HCT116 (cell line): ENCODE measurements at regions not wholly inside any gene's neighbourhood (a gene's known extent, or its start where the extent isn't known, plus 50 kb on each side); places are given as distances from the start of the nearest gene placed in this dataset.

Experiments used
- ATAC-seq: fragments of 200-7000 bp; cut with Tn5 transposase; 2 replicates; pipeline ENCODE4 v1.9.1; 2020; ENCODE audit warnings: mild to moderate bottlenecking, moderate library complexity
- BruUV-seq: library from RNA; stranded (reverse); fragments of 400-500 nt; replicated peaks from 2 replicates; lab custom pipeline; 2021; lab: Mats Ljungman, UMichigan
- CTCF ChIA-PET: fragments of 300-600 bp; sonication (Branson Sonifier 250); formaldehyde crosslinking; loops from one replicate; lab custom pipeline; 2021; ENCODE audit warnings: antibody characterized with exemption; lab: Charles Lee
- POLR2A ChIA-PET: fragments of 300-600, 350-600 bp; sonication (Branson Sonifier 250); formaldehyde crosslinking; loops from one replicate; lab custom pipeline; 2021; ENCODE audit warnings: antibody characterized with exemption; lab: Charles Lee
- RAD21 ChIA-PET, 2 experiments: fragments of 300-600 bp; sonication (Branson Sonifier 250); formaldehyde crosslinking; loops; one replicate each; lab custom pipeline; 2023; ENCODE audit warnings: low total read pairs in 2 of 2; ENCODE audit not compliant: uncharacterized antibody in 2 of 2, unreplicated experiment in 2 of 2, low non-redundant PET in 1 of 2; lab: Charles Lee
- DNase-seq: peaks from one replicate; pipeline ENCODE4 v3.0.0-alpha.2; 2010; ENCODE audit warnings: low read depth, low spot score
- H2AFZ ChIP-seq: fragments of 200-600 bp; shearing (Covaris generic), sonication (generic); 2 replicates; pipeline ENCODE4 v1.6.1; 2017; ENCODE audit warnings: low read depth, mixed run types, mixed read lengths, antibody characterized with exemption, low read length; ENCODE audit not compliant: poor library complexity, severe bottlenecking
- H3K27ac ChIP-seq: 2 replicates; pipeline ENCODE4 v1.5.1; 2012; ENCODE audit warnings: low read depth, low read length
- H3K27me3 ChIP-seq: fragments of 200-600 bp; sonication (generic); 2 replicates; pipeline ENCODE4 v1.6.1; 2016; ENCODE audit warnings: mixed run types, low read length, mixed read lengths; ENCODE audit not compliant: insufficient read depth
- H3K36me3 ChIP-seq, 2 experiments: fragments of 200-500 bp in 1 of 2; fragments of 200-600 bp in 1 of 2; sonication (Bioruptor generic) in 1 of 2; sonication (generic) in 1 of 2; 2 replicates each; pipeline versions ENCODE4 v1.5.1 to v1.6.1; 2014 to 2016; ENCODE audit warnings: low read length in 2 of 2, inconsistent platforms in 1 of 2, mixed read lengths in 1 of 2, mixed run types in 1 of 2; ENCODE audit not compliant: insufficient read depth in 2 of 2, control insufficient read depth in 1 of 2
- H3K4me1 ChIP-seq, 2 experiments: fragments of 200-600 bp in 1 of 2; sonication (generic) in 1 of 2; 2 replicates each; pipeline versions ENCODE4 v1.5.1 to v1.6.1; 2012 to 2017; ENCODE audit warnings: low read length in 2 of 2, inconsistent platforms in 1 of 2, mild to moderate bottlenecking in 1 of 2, mixed read lengths in 1 of 2, mixed run types in 1 of 2, moderate library complexity in 1 of 2; ENCODE audit not compliant: insufficient read depth in 2 of 2, control insufficient read depth in 1 of 2
- H3K4me2 ChIP-seq: fragments of 200-600 bp; sonication (generic); 2 replicates; pipeline ENCODE4 v1.6.1; 2017; ENCODE audit warnings: mixed run types, low read length, mixed read lengths
- H3K4me3 ChIP-seq, 2 experiments: fragments of 200-600 bp in 1 of 2; sonication (generic) in 1 of 2; replicated peaks in 1 of 2; 2 replicates each; pipeline ENCODE4 v1.5.1; 2011 to 2016; ENCODE audit warnings: low read length in 2 of 2, control low read depth in 1 of 2, low read depth in 1 of 2, mild to moderate bottlenecking in 1 of 2, mixed read lengths in 1 of 2, mixed run types in 1 of 2
- H3K79me2 ChIP-seq: fragments of 200-600 bp; sonication (generic); 2 replicates; pipeline ENCODE4 v1.6.1; 2017; ENCODE audit warnings: mild to moderate bottlenecking, mixed run types, low read length, moderate library complexity, mixed read lengths; ENCODE audit not compliant: insufficient read depth
- H3K9ac ChIP-seq: fragments of 200-600 bp; sonication (generic); 2 replicates; pipeline ENCODE4 v1.6.1; 2016; ENCODE audit warnings: low read length, mixed read lengths
- H3K9me2 ChIP-seq: fragments of 200-600 bp; sonication (generic), shearing (Covaris generic); 2 replicates; pipeline ENCODE4 v1.6.1; 2017; ENCODE audit warnings: mixed run types, mild to moderate bottlenecking, moderate library complexity; ENCODE audit not compliant: insufficient read depth
- H3K9me3 ChIP-seq, 2 experiments: fragments of 200-500 bp in 1 of 2; fragments of 200-600 bp in 1 of 2; sonication (Bioruptor generic) in 1 of 2; sonication (generic) in 1 of 2; 2 replicates each; pipeline ENCODE4 v1.6.1; 2014 to 2017; ENCODE audit warnings: low read length in 2 of 2, mixed read lengths in 2 of 2, inconsistent platforms in 1 of 2, low read depth in 1 of 2, mild to moderate bottlenecking in 1 of 2, mixed run types in 1 of 2, moderate library complexity in 1 of 2; ENCODE audit not compliant: control insufficient read depth in 1 of 2, insufficient read depth in 1 of 2
- H4K20me1 ChIP-seq: fragments of 200-600 bp; sonication (generic), shearing (Covaris generic); 2 replicates; pipeline ENCODE4 v1.6.1; 2017; ENCODE audit warnings: mixed run types, mild to moderate bottlenecking, moderate library complexity; ENCODE audit not compliant: insufficient read depth
- CEBPB ChIP-seq: IDR thresholded peaks from 2 replicates; pipeline ENCODE4 v1.6.1; 2012; ENCODE audit warnings: low read depth
- EGR1 ChIP-seq: IDR thresholded peaks from 2 replicates; pipeline ENCODE4 v1.6.1; 2012; ENCODE audit warnings: low read depth
- EZH2 ChIP-seq: fragments of 200-600 bp; sonication (generic); IDR thresholded peaks from 2 replicates; pipeline ENCODE4 v1.6.1; 2017; ENCODE audit warnings: antibody characterized with exemption, mixed run types
- EZH2phosphoT487 ChIP-seq: fragments of 200-600 bp; IDR thresholded peaks from 2 replicates; pipeline ENCODE4 v1.6.1; 2018; ENCODE audit warnings: antibody characterized with exemption, borderline replicate concordance
- JUND ChIP-seq: IDR thresholded peaks from 2 replicates; pipeline ENCODE4 v1.6.1; 2012
- POLR2A ChIP-seq: IDR thresholded peaks from 2 replicates; pipeline ENCODE4 v1.7.0; 2011; ENCODE audit warnings: borderline replicate concordance; ENCODE audit not compliant: insufficient read depth, insufficient read length; ENCODE audit errors: extremely low read depth
- SRF ChIP-seq: IDR thresholded peaks from 2 replicates; pipeline ENCODE4 v1.6.1; 2012; ENCODE audit warnings: low read depth
- TCF7L2 ChIP-seq: IDR thresholded peaks from 2 replicates; pipeline ENCODE4 v1.7.0; 2011; ENCODE audit warnings: borderline replicate concordance, inconsistent platforms; ENCODE audit not compliant: insufficient read depth, insufficient read length; ENCODE audit errors: extremely low read depth
- YY1 ChIP-seq: IDR thresholded peaks from 2 replicates; pipeline ENCODE4 v1.6.1; 2011; ENCODE audit warnings: low read length, low read depth, moderate library complexity, mild to moderate bottlenecking; ENCODE audit not compliant: insufficient replicate concordance; ENCODE audit errors: extremely low read depth
- ZBTB33 ChIP-seq: IDR thresholded peaks from 2 replicates; pipeline ENCODE4 v1.6.1; 2011; ENCODE audit warnings: mild to moderate bottlenecking, low read length, moderate library complexity; ENCODE audit not compliant: insufficient replicate concordance; ENCODE audit errors: extremely low read depth
- ZFX ChIP-seq: fragments of 450-650 bp; IDR thresholded peaks from 2 replicates; pipeline ENCODE4 v1.6.1; 2017
- ZNF274 ChIP-seq: fragments of 200-500 bp; sonication (Bioruptor generic); IDR thresholded peaks from 2 replicates; pipeline ENCODE4 v1.6.1; 2014; ENCODE audit warnings: mild to moderate bottlenecking, low read depth, low read length, inconsistent platforms
- intact Hi-C: fragments of 100-400 bp; cut with micrococcal nuclease; formaldehyde crosslinking; loops from 2 replicates; pipeline ENCODE4 v1.10.0; 2022
- TF ChIP-seq, protein P1 (sequence below): IDR thresholded peaks from 2 replicates; pipeline ENCODE4 v1.6.1; 2012; ENCODE audit warnings: low read depth

DNA sequence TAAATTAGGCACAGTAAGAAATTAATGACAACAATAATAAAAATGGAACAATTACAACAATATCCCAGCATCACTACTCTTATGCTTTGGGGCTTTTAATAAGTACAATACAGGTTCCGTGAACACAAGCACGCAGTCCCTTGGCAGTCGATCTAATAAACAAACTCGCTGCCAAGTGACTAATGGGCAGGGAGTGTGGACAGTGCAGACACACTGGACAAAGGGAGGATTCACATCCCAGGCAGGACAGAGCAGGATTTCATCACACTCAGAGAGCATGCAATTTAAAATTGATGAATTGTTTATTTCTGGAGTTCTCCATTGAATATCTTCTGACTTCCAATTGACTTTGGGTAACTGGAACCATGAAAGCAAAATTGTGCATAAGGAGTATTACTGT is 524.1 kb upstream of the CFAP20DC start:
- Histone ChIP-seq H3K27me3 (peaks cover 19% of the 10 kb centered on the region), H3K36me3 (no peaks in the 10 kb centered on the region), H3K27ac (no peak overlapping the region), H4K20me1 (no peaks in the 10 kb centered on the region), H3K9me2 (no peaks in the 10 kb centered on the region), H3K9me3 (no peaks in the 10 kb centered on the region), H3K79me2 (no peaks in the 10 kb centered on the region), H3K4me3 (no peak overlapping the region), H3K4me1 (peaks cover 0 to 3% of the 10 kb centered on the region in 2 experiments; a peak in 2 of 4 replicates), H3K9ac (no peak overlapping the region), H3K4me2 (no peak overlapping the region), H2AFZ (no peak overlapping the region)
- no TSS peak for BruUV-seq
- intact Hi-C loops = loop anchor here (2.0 to 10.0 kb wide), 2 partner anchors 933 to 1801 kb away; no protein-coding TSS in a partner anchor
- TF ChIP-seq TCF7L2 (no peak), ZNF274 (no peak), ZFX (no peak), ZBTB33 (no peak), SRF (no peak), EZH2 (no peak)
- DNase-seq = no peak
- no peak for ATAC-seq
- CTCF ChIA-PET = interaction anchor here (3.3 kb wide), 1 partner anchor 283 kb away, joined by 30 read pairs; no protein-coding TSS in a partner anchor
- POLR2A ChIA-PET = no interaction called here
- RAD21 ChIA-PET = no interaction called here

DNA sequence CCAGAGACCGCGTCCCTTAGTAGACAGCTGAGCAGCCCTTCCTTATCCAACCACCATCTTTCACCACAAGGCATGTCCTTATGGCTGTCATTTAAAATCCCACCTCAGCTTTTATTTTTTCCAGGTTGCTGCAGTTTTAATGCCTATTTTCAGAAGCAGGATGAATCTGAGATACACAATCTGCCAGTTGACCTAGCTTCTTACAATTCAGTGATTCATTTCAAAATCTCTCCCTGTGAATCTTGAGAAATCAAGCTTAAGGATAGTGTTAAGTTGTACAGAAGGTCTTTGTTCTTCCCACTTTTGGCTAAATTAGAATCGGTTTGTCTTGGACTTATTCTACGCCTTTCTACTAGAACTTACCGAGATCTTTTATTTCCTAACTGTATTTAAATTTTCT is 522.3 kb upstream of the CFAP20DC start:
- intact Hi-C loops = loop anchor here (10.0 kb wide), 1 partner anchor 1803 kb away; no protein-coding TSS in a partner anchor
- no TSS peak for BruUV-seq
- H3K9ac ChIP-seq = no peak overlapping the region
- POLR2A ChIA-PET = no interaction called here
- CTCF ChIA-PET = no interaction called here
- no peak overlapping the region for H3K27ac ChIP-seq
- no peaks in the 10 kb centered on the region for H3K9me2 ChIP-seq
- no peaks in the 10 kb centered on the region for H3K9me3 ChIP-seq
- H3K27me3 ChIP-seq = peaks cover 28% of the 10 kb centered on the region
- H3K36me3 ChIP-seq = no peaks in the 10 kb centered on the region
- no peak overlapping the region for H3K4me3 ChIP-seq
- no peak for ATAC-seq
- DNase-seq = no peak
- peaks cover 0 to 3% of the 10 kb centered on the region in 2 experiments; a peak in 2 of 4 replicates for H3K4me1 ChIP-seq
- RAD21 ChIA-PET = no interaction called here
- H2AFZ ChIP-seq = no peak overlapping the region
- no peaks in the 10 kb centered on the region for H4K20me1 ChIP-seq
- no peaks in the 10 kb centered on the region for H3K79me2 ChIP-seq
- H3K4me2 ChIP-seq = no peak overlapping the region
- TF ChIP-seq YY1 = no peak
- no peak for TF ChIP-seq JUND
- TF ChIP-seq, protein P1, sequence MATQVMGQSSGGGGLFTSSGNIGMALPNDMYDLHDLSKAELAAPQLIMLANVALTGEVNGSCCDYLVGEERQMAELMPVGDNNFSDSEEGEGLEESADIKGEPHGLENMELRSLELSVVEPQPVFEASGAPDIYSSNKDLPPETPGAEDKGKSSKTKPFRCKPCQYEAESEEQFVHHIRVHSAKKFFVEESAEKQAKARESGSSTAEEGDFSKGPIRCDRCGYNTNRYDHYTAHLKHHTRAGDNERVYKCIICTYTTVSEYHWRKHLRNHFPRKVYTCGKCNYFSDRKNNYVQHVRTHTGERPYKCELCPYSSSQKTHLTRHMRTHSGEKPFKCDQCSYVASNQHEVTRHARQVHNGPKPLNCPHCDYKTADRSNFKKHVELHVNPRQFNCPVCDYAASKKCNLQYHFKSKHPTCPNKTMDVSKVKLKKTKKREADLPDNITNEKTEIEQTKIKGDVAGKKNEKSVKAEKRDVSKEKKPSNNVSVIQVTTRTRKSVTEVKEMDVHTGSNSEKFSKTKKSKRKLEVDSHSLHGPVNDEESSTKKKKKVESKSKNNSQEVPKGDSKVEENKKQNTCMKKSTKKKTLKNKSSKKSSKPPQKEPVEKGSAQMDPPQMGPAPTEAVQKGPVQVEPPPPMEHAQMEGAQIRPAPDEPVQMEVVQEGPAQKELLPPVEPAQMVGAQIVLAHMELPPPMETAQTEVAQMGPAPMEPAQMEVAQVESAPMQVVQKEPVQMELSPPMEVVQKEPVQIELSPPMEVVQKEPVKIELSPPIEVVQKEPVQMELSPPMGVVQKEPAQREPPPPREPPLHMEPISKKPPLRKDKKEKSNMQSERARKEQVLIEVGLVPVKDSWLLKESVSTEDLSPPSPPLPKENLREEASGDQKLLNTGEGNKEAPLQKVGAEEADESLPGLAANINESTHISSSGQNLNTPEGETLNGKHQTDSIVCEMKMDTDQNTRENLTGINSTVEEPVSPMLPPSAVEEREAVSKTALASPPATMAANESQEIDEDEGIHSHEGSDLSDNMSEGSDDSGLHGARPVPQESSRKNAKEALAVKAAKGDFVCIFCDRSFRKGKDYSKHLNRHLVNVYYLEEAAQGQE = no peak
- TF ChIP-seq POLR2A = no peak
- TF ChIP-seq EZH2phosphoT487 = no peak
- TF ChIP-seq ZNF274 = no peak
- no peak for TF ChIP-seq ZBTB33
- no peak for TF ChIP-seq ZFX
- no peak for TF ChIP-seq EGR1
- no peak for TF ChIP-seq CEBPB
